T-helper 9 cell (primary cell): ENCODE measurements at regions not wholly inside any gene's neighbourhood (a gene's known extent, or its start where the extent isn't known, plus 50 kb on each side); places are given as distances from the start of the nearest gene placed in this dataset.
"Not testable (repeated sequence)": the region's sequence is repeated elsewhere in the genome, so short reads cannot be mapped to it uniquely, and the experiment has no call there.

Source experiments
- DNase-seq: peaks from one replicate; pipeline ENCODE4 v3.0.0-alpha.2; 2020

DNA sequence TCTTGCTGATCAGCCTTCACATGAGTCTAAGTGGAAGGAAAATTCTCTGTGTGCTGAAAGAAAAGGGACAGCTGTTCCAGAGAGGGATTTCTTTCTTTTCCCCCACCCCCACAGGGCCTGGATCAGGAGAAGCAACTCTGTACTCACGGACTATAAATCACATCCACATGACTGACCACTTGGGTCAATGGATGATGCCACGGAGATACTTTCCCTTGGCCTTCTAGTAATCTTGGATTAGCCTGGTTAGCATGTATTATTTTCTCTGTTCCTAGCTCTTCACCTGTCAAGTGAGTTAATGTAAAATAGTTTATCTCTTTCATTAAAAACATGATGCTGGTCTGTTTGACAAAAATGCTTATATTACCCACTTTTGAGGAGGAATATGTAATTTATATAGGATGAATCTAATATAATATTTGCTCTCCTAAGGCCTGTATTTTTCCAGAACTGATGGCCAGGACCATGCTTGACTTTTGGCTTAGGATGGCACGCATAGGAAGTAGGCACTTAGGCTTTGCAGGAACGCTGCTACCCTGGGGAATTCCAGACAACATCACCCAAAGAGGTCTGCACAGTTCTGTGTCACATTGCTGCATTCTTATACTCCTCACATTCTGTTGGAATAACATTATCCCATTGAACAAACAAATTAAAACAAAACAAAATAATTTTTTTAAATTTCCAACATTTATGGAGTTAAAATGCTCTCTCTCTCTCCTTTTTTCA, 892.1 kb downstream of the TLE1 start:
- DNase-seq: no peak

DNA sequence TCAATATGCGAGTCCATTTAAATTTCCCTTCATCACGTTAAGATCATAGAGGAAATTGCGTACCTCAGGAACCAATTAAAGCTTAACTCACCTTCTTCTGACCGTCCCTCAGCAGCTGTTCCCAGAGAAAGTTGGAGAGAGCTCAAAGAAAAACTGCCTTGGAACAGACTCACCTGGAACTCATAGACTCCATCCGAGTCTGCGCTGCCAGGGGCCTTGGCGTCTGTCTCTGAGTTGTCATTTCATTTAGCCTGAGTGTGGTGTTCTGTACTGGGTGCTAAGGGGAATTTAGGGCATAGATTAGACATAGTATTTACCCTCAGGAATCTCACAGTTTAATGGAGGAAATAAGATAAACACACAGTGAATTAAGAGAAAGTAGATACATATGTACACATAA, 892.7 kb downstream of the TLE1 start:
- no peak for DNase-seq

DNA sequence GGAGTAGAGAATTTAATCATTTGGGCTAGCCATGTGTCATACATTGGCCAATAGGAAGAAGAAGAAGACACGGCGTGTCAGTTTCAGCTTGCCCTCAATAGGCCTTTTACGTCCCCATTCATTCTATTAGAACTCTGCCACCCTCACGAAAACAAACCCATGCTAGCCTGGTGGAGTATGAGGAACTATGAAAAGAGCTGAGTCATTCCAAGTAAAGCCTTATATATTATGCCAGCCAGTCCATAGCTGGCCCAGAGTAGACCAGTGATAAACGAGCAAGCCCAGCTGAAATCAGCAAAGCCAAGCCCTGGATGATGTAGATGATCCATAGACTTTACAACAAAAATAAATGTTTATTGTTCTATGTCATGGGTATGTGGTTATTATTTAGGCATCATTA, 895.1 kb downstream of the TLE1 start:
- DNase-seq: no peak

DNA sequence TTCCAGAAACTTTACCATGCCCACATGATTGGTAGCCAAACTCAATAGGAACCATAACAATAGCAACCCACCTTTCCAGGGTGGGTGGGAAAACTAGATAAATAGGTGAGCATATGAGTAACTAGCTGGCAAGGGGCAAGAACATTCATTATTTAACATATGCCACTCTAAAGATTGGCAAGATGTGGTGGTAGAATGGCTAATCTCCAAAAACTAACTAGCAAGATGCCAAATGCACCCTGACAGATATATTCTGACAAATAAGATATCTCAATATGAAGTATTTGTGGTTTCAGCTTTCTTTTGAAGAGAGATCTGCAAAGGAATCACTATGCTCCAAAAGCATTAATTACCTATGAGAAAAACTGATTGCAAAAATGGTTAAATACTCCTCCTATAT, 895.6 kb downstream of the TLE1 start:
- DNase-seq: no peak

DNA sequence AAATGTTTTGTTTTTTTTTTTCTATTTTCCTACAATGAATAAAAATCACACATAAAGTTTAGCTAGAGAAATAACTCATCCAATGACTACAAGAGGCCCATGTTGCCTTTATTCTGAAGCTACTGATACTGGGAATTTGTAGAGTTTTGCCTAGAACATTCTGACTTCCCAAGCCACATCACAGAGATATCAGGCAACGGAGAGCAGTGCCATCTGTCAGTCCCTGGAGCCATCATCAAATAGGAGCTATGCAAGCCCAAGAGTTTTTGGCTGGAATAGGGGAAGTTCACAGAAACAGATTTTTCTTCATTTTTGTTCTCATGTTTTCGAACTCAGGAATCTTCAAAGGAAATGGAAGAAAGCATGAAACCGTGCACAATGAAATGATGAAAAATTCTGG, 896.6 kb downstream of the TLE1 start:
- DNase-seq: no peak

DNA sequence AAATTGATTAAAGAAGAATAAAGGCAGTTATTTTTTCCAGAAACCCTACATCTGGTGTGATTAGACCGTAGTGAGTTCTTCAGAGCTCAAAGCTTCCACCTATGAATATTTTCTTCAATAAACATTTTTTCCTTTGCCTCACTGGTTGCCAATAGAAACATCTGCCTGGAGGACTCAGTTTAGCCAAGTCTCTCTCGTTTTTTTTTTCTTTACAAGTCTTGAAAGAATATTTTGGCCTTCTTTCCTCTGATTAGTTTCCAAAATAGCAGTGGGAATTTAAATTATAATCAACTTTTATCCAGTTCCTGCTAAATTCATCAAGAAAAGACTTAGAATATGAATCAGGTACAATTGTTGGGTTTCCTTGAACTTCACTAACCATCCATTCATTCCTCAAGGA, 897.5 kb downstream of the TLE1 start:
- no peak for DNase-seq

DNA sequence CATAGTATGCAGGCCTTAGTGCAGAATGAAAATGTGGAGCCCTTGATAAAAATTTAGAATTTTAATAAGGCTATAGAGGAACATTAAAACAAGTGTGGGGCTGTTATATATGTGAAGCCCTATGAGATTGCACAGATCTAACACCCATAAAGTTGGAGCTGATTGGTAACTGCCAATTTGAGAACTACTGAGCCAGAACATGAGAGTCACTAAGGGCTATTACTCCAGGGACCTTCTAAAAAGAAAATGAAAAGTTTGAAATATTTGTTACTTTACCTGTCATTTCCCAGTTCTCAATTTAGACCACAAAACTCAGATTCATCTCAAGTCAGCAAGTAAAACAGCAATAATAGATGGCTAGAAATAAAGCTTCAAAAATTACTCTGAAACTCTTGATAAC, 898.6 kb downstream of the TLE1 start:
- DNase-seq: no peak

DNA sequence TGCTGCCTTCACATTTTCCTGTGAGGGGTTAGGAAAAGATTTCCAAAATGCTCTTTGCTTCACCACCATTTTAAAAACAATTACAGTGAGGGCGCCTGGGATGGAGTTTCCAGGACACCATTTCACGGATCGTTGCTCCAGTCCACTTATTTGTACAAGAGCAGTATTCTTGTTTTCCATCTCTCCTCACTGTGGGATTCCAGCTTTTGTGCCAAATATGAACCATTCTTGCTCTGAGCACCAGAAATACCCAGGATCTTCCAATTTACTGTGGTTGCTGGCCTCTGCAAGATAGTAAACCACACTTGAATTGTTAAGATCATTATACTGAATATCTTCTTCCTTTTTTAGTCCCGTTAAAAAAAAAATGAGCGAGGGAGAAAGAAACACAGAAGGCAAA, 899.5 kb downstream of the TLE1 start:
- no peak for DNase-seq

DNA sequence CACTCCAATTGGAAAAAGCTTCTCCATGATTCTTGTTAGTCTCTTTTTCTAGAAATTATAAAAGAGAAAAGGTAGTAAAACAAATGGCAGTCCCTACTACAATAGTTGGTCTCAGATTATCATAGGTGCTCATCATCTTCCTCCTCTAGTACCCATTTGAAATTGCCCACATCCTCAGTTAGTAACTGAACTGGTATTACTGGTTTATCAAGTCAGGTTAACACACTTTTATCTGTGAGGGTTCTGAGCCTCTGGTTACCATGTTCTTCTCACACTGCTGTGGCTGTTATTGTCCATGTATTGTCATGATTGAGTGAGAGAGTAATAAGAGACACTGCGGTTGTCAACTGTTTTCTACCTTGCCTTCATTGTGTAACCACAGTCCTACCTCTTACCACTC, 901.7 kb downstream of the TLE1 start:
- DNase-seq: no peak

DNA sequence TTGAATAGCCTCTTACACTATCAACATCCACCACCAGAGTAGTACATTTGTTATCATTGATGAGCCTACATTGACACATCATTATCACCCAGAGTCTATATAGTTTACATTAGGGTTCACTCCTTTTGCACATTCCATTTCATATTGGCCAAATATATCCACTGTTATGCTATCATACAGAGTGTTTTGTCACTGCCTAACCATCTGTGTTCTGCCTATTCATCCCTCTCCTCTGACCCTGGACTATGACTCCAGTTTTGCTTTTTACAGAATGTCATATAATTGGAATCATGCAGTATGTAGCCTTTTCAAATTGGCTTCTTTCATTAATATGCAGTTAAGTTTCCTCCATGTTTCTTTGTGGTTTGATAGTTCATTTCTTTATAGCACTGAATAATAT, 904.7 kb downstream of the TLE1 start:
- DNase-seq: no peak

DNA sequence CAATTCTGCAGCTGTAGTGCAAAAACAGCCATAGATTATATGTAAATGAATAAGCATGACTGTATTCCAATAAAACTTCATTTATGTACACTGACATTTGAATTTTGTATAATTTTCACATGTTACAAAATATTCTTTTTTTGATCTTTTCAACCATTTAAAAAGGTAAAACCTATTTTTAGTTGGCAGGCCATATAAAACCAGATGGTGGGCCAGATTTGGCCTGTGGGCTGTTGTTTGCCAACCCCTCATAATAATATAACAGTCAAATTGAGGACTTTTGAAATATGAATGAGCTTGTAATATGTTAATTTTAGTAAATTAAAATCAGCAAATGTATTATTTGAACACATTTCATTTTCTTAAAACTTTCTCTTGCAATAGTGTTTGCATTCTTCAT, 913.4 kb downstream of the TLE1 start:
- DNase-seq: no peak

DNA sequence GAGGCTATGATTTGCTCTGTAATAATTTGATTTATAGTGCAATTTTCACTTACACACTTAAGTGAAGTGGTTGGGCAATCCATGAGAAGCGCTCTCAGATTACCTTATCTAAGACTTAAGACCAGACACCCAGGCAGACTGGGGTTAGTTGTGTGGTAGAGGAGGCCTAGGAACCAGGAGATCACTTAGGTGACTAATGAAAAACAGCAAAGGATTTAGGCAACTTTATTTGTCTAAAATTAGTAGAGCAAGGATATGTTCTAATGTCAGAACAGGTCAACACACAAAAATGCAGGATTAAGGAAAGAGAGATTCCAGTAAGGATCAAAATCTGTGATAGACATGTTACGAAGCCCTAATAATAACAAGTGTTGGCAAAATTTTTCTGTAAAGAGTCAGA, 913.8 kb downstream of the TLE1 start:
- no peak for DNase-seq

DNA sequence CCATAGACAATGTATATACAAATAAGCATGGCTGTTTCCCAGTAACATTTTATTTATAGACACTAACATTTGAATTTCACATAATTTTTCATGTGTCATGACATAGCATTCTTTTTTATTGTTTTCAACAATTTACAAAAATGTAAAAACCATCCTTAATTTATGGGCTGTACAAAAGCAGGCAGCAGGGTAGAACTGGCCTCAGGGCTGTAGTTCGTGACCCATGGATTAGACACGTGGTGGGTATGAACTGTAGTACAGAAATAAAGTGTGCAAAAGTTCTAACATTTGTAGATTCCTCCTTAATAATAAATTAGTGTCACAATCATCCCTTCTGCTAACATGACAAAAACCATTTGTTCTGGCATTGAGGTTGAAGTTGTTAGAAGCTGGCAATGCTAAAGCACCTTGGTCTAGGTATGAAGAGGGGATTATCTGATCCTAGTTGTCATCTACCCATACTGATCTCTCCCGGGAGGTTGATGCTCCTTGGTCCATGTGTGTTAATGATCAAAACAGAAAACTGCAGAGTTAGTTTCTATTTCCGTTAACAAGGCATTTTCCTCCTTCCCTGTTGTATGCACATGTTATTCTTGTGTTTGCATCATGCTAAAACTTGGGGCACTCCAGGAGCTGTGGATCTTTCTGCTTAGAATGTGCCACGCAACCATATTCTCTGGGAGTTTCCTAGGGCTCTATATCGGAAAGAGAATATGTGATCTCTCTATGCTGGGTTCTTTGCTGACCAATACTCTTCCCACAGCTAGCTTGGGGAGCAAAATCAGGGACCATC, 917.6 kb downstream of the TLE1 start:
- DNase-seq: no peak

DNA sequence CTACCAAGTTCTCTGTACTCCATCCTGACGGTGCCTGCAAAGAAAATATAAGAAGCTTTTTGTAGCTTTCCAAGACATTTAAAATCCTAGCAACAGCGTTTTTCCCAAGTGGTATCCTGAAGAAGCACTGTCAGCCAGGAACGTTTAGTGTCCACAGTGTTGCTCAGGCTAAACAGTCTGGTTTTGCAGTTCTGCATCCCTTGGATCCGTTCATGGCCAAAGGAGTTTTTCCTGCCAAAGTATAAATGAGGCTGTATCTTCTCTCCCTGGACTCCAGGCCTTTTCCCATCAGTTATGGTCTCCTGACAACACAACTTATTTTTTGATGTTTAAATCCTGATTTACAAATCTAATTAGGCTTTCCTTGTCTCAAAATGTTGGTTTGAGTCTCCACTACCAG, 925.8 kb downstream of the TLE1 start:
- no peak for DNase-seq

DNA sequence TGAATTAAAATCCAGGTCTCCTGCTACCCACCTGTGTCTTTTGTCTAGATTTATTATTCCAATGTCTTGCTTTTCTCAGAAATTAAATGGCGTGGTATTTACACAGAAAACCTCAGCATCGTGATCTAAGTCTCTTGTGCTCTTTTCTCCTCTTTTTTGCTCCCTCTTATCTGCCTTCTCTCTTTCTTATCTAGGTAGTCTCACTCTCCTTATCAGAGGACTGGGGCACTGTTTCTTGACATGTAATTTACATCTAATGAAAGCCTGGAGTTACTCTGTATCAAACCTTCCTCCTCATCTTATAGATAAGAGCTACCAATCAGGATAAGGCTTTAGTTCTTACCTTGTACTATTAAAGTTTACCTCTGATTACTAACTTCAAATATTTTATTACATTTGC, 933.8 kb downstream of the TLE1 start:
- no peak for DNase-seq

DNA sequence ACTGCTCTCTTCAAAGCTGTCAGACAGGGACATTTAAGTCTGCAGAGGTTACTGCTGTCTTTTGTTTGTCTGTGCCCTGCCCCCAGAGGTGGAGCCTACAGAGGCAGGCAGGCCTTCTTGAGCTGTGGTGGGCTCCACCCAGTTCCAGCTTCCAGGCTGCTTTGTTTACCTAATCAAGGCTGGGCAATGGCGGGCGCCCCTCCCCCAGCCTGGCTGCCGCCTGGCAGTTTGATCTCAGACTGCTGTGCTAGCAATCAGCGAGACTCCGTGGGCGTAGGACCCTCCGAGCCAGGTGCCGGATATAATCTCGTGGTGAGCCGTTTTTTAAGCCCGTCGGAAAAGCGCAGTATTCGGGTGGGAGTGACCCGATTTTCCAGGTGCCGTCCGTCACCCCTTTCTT, 942.3 kb downstream of the TLE1 start:
- not testable (repeated sequence) for DNase-seq

DNA sequence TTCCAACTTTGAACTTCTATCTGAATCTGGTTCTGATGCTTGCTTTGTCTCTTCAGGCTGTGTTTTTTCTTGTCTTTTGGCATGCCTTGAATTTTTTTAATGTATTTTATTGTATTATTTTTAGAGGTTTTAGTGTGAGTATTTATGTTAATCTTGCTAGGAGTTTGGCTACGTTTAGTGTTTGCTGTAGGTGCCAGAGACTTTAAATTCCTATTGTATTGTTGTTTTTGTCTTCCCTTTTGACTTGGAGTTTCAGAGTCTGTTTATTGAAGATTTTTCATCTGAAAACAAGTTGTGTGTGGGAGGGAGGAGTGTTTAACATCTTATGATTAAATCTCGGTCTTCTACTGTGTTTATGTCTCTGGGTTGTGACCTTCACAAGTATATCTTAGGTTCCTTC, 956.8 kb downstream of the TLE1 start:
- no peak for DNase-seq

DNA sequence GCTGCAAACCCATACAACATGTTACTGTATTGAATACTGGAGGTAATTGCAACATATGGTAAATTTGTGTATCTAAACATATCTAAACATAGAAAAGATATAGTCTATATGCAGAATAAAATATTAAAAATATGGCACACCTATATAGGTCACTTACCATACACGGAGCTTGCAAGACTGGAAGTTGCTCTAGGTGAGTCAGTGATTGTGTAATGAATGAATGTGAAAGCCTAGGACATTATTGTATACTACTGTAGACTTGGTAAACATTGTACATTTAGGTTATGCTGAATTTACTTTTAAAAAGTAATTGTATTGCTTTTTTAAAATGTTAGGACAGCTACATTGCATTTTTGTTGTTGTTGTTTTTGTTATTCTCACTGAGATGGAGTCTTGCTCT, 968.8 kb downstream of the TLE1 start:
- no peak for DNase-seq

DNA sequence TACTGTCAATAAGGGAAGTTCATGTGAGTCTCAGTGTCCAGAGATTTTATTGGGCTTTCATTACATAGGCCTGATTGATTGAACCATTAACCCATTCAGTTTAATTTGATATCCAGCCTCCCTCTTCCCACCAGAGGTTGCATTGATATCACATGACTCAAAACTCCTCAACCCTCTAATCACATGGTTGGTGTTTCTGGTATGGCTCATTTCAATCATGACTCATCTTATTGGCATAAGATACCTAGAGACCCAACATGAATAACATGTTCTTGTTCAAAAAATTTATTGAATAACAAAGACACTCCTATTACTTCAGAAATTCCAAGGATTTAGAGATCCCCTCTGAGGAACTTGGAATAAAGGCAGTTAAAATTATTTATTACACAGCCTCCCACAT, 982.2 kb downstream of the TLE1 start:
- DNase-seq: no peak

DNA sequence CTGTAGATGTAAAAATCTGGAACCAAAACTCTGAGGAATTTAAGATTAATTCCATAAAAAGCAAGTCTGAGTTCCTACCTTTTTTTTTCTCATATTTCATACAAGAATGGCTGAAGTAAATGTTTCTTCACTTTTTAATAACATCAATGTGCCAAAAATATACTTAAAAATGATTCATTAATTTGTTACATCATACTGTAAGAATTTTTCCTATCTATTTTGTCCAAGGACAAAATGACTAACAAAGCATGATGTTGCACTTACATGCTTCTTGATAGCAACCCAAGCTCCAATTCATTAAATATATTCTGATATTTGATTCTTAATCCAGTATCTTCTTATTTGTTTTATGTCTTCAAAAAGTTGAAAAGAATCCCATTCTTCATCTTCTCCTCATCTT, 988.3 kb downstream of the TLE1 start:
- no peak for DNase-seq

DNA sequence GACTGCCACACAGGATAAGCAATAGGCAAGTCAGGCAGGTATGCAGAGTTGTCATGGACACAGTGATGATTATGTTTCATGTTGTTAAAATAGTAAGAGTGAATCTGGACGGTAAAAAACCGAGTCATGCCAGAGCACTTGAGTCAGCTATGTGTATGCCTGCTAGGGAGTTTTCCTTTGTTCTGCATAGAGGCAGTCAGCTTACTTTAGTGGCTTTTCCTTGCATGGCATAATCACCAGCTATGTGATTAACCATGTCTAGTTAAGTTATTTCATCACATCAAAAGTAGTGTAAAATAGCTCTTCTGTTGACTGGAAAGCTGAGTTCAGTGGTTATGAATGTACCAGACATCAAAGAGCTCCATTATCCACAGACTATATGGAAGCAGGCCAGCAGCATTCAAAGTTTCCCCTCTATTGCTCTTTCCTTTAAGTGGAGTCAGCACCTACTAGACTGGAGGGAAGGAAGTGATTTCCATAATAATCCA, 989.8 kb downstream of the TLE1 start:
- DNase-seq: no peak

DNA sequence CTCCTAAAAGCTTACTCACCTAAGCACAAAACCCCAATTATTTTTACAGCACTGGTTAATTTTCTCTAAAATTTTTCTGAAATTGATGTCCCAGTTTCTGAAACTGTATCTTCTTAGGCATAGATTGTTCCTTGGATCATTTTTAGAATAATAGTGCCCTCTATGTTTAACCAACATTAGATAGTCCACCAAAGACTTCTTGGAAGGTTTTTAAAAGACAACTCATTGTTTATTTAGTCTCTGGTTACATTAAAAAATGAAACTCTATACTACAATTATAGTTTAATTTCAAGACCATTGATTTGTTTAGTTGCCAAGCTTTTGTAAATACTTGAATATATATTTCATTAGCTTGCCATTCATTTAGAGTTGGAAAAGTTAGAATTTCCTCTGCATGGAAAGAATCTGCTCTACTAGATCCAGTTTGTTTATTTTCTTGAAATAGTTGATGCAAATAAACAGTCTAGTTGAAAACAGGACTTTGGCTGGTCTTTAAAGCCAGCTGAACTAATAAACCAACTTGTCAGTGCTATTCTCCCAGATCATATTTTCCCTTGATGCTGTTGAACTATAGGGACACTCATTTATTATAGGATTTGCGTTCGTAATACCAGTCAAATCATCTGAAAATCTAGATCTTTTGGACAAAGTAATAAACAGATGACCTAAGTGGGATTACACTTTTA, 990.5 kb downstream of the TLE1 start:
- no peak for DNase-seq

DNA sequence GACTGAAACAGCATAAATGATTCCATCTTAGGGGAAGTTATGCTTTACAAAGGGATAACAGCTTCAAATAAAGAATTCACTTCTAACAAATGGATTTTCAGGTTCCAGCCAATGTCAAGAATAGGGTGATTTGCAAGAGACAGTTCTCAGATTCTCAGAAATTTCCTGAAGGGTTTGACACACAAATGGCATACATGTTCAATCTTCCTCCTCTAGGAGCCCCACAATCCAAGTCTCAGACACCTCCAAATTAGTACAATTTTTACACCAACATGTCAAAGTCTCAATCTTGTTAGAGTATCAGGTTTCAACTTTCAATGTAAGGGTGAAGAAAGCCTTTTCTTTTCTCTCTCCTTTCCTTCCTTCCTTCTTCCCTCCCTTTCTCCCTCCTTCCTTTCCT, 996.6 kb downstream of the TLE1 start:
- no peak for DNase-seq

DNA sequence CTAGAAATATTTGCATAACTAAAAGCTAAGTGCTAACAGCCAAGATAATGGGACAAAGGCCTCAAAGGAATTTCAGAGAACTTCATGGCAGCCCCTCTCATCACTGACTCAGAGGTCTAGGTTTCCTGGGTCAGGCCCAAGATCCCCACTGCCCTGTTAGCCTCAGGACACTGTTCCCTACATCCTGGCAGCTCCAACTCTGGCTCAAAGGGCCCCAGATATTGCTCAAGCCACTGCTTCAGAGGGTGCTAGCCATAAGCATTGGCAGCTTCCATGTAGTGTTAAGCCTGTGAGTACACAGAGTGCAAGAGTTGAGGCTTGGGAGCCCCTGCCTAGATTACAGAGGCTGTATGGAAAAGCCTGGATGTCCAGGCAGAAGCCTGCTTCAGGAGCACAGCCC, 998.1 kb downstream of the TLE1 start:
- no peak for DNase-seq
